GM12873 (cell line): ENCODE measurements at regions not wholly inside any gene's neighbourhood (a gene's known extent, or its start where the extent isn't known, plus 50 kb on each side); places are given as distances from the start of the nearest gene placed in this dataset.

Source experiments
- CTCF ChIP-seq: IDR thresholded peaks from 2 replicates; pipeline ENCODE4 v1.5.1; 2012; ENCODE audit warnings: low read depth, mild to moderate bottlenecking, moderate library complexity, low read length, control low read depth; ENCODE audit not compliant: insufficient read depth; ENCODE audit errors: missing control alignments

GRCh38 chr13:67844574-67844973 lies 614.4 kb upstream of the PCDH9 start:
- no peak for TF ChIP-seq CTCF

GRCh38 chr13:67841071-67841470 lies 610.9 kb upstream of the PCDH9 start:
- TF ChIP-seq CTCF, result no peak

- TF ChIP-seq CTCF, result no peak
Measured at GRCh38 chr13:67833564-67833963, 603.4 kb upstream of the PCDH9 start.

GRCh38 chr13:67829641-67830040 lies 599.5 kb upstream of the PCDH9 start:
- no peak for TF ChIP-seq CTCF

GRCh38 chr13:67827992-67828391 lies 597.9 kb upstream of the PCDH9 start:
- TF ChIP-seq CTCF, result no peak

DNA sequence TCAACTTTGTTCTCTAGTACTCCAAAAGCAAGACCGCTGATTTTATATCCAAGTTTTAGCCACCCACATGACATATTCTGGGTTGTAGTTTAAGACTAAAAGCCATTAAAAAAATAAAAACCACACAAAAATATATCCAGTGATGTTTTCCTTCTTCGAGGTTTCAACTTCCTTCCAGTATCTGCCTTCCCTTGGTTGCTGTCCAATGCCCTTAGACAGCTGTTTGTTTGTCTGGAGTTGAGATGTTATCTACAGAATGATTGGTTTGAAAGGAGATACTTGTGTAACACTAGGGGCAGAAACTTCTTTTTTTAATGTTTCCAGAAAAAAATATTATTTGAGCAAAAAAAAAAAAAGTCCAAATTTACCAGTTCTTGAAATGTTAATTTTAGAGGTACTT lies 591.5 kb upstream of the PCDH9 start:
- no peak for TF ChIP-seq CTCF

DNA sequence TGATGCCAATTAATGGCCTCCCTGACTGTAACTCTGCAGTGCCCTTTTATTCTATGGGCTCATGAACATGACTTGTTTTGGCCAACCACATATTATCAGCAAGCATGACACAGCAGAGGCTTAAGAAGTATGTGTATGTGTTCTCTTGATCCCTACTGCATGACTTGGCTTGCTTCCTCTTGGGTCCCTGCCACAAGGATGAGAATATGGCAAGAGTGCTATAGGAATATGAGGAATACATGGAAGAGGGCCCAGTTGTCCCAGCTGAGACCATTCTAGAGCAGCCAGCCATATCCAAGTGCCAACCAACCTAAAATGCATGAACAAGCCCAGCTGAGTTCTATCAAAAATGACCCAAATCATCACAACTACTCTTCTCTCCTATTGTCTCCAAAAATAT lies 576.7 kb upstream of the PCDH9 start:
- no peak for TF ChIP-seq CTCF

DNA sequence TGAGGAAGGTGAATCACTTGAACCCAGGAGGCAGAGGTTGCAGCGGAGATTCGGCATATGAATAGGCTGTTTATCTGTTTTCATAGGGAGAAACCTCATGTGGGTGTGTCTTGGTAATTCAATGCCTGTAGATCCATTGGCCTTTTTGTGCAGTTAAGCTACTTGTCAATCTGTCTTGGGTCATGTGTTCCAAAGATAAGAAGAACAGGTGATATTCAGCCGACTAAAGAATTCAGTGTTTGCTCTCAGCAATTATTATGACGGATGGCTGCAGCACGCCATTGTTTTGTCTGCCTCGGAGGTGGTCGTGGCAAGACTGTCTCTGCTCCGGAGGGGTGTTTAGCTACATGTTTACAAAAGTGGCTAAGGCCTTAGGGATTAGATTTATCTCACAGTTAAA lies 573.0 kb upstream of the PCDH9 start:
- no peak for TF ChIP-seq CTCF
